ENCODE measurements at regions not wholly inside any gene's neighbourhood (a gene's known extent, or its start where the extent isn't known, plus 50 kb on each side); places are given as distances from the start of the nearest gene placed in this dataset.

DNA sequence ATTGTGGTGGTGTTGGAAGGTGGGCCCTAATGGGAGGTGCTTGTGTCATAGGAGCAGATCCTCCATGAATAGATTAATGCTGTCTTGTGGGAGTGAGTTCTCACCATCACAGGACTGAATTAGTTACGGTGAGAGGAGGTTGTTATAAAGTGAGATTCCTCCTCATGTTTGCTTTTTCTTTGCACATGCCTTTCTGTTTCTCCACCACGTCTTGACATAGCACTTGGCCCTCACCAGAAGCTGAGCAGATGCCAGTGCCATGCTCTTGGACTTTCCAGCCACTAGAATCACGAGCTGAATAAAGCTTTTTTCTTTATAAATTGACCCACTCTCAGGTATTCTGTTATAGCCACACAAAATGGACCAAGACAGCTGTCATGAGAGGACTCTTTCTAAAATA is 194.8 kb downstream of the PTPRU start:
- intact Hi-C loops (cut with DNase I; ENCODE audit: low total_unique reads): no loop called here
- Histone ChIP-seq H3K27me3 (no peaks in the 10 kb centered on the region), H3K4me3 (no peak overlapping the region), H3K9me3 (no peaks in the 10 kb centered on the region), H3K4me1 (no peaks in the 10 kb centered on the region), H3K36me3 (no peaks in the 10 kb centered on the region), H3K27ac (no peak overlapping the region)
- no peak for DNase-seq
- TF ChIP-seq, protein P1, sequence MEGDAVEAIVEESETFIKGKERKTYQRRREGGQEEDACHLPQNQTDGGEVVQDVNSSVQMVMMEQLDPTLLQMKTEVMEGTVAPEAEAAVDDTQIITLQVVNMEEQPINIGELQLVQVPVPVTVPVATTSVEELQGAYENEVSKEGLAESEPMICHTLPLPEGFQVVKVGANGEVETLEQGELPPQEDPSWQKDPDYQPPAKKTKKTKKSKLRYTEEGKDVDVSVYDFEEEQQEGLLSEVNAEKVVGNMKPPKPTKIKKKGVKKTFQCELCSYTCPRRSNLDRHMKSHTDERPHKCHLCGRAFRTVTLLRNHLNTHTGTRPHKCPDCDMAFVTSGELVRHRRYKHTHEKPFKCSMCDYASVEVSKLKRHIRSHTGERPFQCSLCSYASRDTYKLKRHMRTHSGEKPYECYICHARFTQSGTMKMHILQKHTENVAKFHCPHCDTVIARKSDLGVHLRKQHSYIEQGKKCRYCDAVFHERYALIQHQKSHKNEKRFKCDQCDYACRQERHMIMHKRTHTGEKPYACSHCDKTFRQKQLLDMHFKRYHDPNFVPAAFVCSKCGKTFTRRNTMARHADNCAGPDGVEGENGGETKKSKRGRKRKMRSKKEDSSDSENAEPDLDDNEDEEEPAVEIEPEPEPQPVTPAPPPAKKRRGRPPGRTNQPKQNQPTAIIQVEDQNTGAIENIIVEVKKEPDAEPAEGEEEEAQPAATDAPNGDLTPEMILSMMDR (IDR thresholded peaks at IDR 0.05 in 4 of 5, conservative IDR thresholded peaks at IDR 0.05 in 1 of 5): no peak
- no peak for TF ChIP-seq POLR2A (IDR thresholded peaks at IDR 0.05)
- in situ Hi-C loops (cut with MboI; ENCODE audit: low sequenced_read_pairs in 4 of 4): no loop called here
- ATAC-seq: no peak

DNA sequence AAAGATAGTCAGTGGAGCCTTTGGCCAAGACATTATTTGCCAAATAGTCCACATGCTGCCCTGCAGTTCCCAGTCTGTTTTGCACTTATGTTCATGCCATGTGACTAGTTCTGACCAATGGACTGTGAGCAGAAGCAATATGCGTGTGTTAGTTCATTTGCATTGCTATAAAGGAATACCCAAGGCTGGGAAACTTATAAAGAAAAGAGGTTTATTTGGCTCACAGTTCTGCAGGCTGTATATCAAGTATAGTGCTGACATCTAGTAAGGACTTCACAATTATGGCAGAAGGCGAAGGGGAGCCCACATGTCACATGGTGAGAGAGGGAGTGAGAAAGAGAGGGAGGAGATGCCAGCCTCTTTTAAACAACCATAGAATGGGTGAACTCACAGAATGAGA is 193.3 kb downstream of the PTPRU start:
- TF ChIP-seq, protein P1 (IDR thresholded peaks at IDR 0.05 in 4 of 5, conservative IDR thresholded peaks at IDR 0.05 in 1 of 5): no peak
- TF ChIP-seq POLR2A (IDR thresholded peaks at IDR 0.05): no peak
- H3K4me1 ChIP-seq: no peaks in the 10 kb centered on the region
- no peak for DNase-seq
- no peaks in the 10 kb centered on the region for H3K27me3 ChIP-seq
- intact Hi-C loops (cut with DNase I; ENCODE audit: low total_unique reads) (no loop called here), in situ Hi-C loops (cut with MboI; ENCODE audit: low sequenced_read_pairs in 4 of 4) (no loop called here)
- no peak overlapping the region for H3K27ac ChIP-seq
- H3K9me3 ChIP-seq: no peaks in the 10 kb centered on the region
- no peak for ATAC-seq
- H3K4me3 ChIP-seq: no peak overlapping the region
- H3K36me3 ChIP-seq: no peaks in the 10 kb centered on the region

DNA sequence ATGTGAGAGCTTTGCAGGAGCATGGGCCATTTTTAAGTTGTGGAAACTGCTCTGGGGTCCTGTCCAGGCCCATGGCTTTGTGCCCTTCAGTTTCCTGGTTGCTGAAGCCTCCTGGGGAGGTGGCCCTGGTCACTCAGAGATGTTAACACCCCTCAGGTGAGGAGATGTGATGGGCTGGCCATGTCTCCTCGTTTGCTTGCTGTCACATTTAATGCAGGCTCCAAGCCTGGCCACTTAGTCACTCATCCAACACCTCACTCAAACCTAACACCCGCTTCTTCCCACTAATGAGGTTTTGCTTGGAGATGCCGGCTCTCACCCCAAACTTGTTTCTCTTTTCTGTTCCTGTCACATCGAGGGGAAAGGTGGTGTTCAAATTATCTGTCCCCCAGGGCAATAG is 192.7 kb downstream of the PTPRU start:
- H3K9me3 ChIP-seq: no peaks in the 10 kb centered on the region
- in situ Hi-C loops (cut with MboI; ENCODE audit: low sequenced_read_pairs in 4 of 4): no loop called here
- H3K4me3 ChIP-seq: no peak overlapping the region
- TF ChIP-seq POLR2A (IDR thresholded peaks at IDR 0.05): no peak
- TF ChIP-seq, protein P1 (IDR thresholded peaks at IDR 0.05 in 4 of 5, conservative IDR thresholded peaks at IDR 0.05 in 1 of 5): no peak
- no peak for ATAC-seq
- H3K27ac ChIP-seq: no peak overlapping the region
- intact Hi-C loops (cut with DNase I; ENCODE audit: low total_unique reads): no loop called here
- H3K36me3 ChIP-seq: no peaks in the 10 kb centered on the region
- DNase-seq: no peak
- no peaks in the 10 kb centered on the region for H3K4me1 ChIP-seq
- no peaks in the 10 kb centered on the region for H3K27me3 ChIP-seq

DNA sequence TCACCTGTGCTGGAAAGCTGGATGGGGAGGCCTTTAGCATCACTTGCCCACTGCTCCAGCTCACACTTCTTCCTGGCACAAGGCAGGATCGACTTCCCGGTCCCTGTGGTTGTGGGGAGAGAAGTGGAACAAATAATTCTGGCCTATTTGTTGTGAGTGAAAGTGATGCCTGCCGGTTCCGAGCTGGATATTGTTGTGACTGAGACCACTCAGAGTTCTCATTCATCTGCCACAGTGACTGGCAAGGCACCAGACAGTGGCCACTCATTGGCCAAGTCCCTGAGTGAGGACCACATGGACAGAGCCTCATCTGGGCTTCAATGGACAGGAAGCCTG is 191.9 kb downstream of the PTPRU start:
- H3K4me3 ChIP-seq: no peak overlapping the region
- TF ChIP-seq, protein P1 (IDR thresholded peaks at IDR 0.05 in 4 of 5, conservative IDR thresholded peaks at IDR 0.05 in 1 of 5): no peak
- TF ChIP-seq POLR2A (IDR thresholded peaks at IDR 0.05): no peak
- intact Hi-C loops (cut with DNase I; ENCODE audit: low total_unique reads) (no loop called here), in situ Hi-C loops (cut with MboI; ENCODE audit: low sequenced_read_pairs in 4 of 4) (no loop called here)
- H3K36me3 ChIP-seq: no peaks in the 10 kb centered on the region
- no peak for DNase-seq
- no peak overlapping the region for H3K27ac ChIP-seq
- no peaks in the 10 kb centered on the region for H3K4me1 ChIP-seq
- no peaks in the 10 kb centered on the region for H3K9me3 ChIP-seq
- ATAC-seq: no peak
- no peaks in the 10 kb centered on the region for H3K27me3 ChIP-seq

DNA sequence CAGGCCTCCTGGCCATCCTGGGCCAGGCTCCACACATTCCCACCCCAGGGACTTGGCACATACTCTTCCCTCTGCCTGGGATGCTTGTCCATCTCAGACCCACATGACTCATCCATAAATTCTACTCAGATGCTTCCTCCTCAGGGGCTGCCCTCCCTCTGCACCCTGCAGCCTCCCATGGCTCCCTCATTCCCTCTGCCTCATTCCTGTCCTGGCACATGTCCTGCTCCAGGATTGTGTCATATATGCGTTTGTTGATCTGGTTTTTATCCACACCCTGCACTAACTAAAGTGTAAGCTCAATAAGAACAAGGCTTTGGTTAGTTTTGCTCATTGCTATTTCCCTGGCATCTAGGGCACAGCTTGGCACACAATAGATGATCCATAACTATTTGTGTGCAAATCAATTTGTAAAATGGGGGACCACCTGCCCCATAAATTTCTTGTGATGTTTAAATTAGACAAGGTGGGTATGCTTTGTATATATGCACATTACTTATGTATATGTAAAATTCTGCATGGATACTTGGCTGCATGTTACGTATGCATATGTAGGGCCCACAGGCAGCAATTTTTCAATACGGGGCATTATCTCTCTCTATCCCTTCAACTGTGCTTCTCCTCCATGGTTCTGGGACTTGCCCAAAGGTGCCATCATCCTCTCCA is 191.4 kb downstream of the PTPRU start:
- DNase-seq (no peak), ATAC-seq (no peak)
- Histone ChIP-seq H3K27ac (no peak overlapping the region), H3K4me3 (no peak overlapping the region), H3K9me3 (no peaks in the 10 kb centered on the region), H3K4me1 (no peaks in the 10 kb centered on the region), H3K27me3 (no peaks in the 10 kb centered on the region), H3K36me3 (no peaks in the 10 kb centered on the region)
- intact Hi-C loops (cut with DNase I; ENCODE audit: low total_unique reads) (no loop called here), in situ Hi-C loops (cut with MboI; ENCODE audit: low sequenced_read_pairs in 4 of 4) (no loop called here)
- no peak for TF ChIP-seq POLR2A (IDR thresholded peaks at IDR 0.05)
- TF ChIP-seq, protein P1 (IDR thresholded peaks at IDR 0.05 in 4 of 5, conservative IDR thresholded peaks at IDR 0.05 in 1 of 5): no peak

Measured in gastrocnemius medialis (tissue), 4 donors.